HG02981 (cell line): ENCODE measurements at regions not wholly inside any gene's neighbourhood (a gene's known extent, or its start where the extent isn't known, plus 50 kb on each side); places are given as distances from the start of the nearest gene placed in this dataset.
"Not testable (repeated sequence)": the region's sequence is repeated elsewhere in the genome, so short reads cannot be mapped to it uniquely, and the experiment has no call there.

ENCODE experiments used
- ATAC-seq: cut with Tn5 transposase; IDR thresholded peaks from one replicate; pipeline ENCODE4 v1.9.1; 2021; ENCODE audit warnings: mild to moderate bottlenecking, moderate library complexity; ENCODE audit not compliant: unreplicated experiment

DNA sequence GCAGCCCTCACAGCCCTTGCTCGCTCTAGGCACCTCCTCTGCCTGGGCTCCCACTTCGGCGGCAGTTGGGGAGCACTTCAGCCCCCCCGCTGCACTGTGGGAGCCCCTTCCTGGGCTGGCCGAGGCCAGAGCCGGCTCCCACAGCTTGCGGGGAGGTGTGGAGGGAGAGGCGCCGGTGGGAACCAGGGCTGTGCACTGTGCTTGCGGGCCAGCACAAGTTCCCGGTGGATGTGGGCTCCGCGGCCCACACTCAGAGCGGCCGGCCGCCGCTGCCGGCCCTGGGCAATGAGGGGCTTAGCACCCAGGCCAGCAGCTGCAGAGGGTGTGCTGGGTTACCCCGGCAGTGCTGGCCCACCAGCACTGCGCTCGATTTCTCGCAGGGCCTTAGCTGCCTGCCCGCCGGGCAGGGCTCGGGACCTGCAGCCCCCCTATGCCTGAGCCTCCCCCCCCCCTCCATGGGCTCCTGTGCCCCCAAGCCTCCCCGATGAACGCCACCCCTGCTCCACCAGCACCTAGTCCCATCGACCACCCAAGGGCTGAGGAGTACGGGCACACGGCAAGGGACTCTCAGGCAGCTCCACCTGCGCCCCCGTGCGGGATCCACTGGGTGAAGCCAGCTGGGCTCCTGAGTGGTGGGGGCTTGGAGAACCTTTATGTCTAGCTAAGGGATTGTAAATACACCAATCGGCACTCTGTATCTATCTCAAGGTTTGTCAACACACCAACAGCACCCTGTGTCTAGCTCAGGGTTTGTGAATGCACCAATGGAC, 224.8 kb downstream of the ZNF608 start:
- ATAC-seq: no peak

DNA sequence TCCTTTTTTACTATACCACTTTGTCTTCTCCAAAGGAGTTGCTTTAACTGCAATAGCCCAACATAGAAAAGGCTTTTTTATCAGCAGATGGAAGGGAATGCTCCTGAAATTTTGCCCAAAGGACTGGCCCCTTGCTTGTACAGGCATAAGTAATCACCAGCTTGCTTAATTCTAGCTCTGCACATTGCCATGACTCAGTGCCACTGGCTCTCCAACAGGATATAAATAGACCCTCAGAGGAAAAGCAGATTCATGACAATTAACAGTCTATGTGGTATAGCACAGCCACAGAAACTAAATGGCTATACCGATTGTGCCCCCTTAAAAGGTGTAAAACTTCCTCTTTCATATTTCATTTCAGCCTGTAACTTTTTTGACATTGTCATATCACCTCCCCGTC, 227.0 kb downstream of the ZNF608 start:
- ATAC-seq: peak; percentile 69

DNA sequence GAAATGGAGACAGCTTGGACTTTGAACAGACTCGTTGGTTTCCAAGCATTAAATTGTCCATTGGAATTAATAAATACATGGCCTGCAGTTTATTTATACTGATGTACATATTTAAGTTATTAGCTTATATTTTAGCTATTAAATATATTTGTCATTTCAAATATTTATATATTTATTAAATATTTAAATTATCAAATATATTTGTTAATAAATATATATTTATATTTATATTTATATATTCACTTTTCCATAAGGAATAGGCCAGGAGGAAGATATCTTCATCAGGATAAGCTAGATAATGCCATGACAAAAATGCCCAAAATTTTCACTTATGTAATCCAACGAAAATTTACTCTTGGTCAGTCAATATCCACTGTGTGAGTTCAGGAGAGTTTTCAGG, 229.9 kb downstream of the ZNF608 start:
- ATAC-seq: no peak

DNA sequence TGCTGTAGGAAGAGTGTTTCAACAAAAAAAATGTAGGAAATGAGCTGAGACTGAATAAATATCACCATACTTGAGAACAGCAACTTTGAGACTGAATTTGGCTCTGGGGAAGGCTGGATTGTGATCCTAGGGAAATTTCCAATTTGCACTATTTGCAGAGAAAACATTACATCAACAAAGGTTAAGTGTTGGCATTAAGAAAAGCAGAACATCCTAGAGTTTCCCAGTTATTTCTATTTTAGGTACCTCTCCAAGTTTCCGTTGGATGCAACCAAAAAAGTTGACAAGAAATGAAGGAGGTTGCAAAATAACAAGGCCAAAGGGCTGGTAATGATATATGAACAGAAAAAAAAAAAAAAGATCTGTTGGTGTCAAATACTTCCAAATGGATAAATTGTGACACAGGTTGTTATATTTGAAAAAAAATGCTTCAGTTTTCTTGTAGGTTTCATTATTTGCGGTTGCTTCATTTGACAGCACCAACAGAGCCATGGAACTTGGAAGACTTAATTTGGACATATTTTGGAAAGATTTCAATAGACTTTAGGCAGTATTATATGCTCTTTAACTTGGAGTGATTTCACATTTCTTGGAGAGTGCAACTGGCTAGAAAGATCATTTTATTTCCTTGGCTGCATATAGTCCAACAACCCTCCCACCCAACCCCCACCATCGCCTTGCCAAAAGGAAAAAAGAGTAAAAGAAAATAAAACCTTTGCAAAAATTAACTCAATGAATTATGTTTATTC, 230.8 kb downstream of the ZNF608 start:
- no peak for ATAC-seq

DNA sequence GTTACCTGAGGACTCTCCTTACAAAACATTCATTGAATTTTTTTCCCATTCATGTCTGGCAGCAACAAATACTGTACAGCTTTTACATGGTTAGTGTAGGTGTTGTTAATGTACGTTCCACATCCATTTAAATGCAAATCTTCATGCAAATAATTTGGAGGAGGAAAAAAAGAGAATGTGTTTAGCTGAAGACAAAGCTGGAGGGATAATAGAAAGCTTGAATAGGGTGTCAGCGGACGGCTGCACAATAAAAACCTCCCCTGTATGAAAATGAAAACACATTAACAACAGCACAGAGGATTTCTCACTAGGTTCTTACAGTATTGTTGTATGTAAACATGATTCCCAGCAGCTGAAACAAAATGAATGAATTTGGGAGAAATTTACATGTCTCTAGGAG, 231.5 kb downstream of the ZNF608 start:
- no peak for ATAC-seq

DNA sequence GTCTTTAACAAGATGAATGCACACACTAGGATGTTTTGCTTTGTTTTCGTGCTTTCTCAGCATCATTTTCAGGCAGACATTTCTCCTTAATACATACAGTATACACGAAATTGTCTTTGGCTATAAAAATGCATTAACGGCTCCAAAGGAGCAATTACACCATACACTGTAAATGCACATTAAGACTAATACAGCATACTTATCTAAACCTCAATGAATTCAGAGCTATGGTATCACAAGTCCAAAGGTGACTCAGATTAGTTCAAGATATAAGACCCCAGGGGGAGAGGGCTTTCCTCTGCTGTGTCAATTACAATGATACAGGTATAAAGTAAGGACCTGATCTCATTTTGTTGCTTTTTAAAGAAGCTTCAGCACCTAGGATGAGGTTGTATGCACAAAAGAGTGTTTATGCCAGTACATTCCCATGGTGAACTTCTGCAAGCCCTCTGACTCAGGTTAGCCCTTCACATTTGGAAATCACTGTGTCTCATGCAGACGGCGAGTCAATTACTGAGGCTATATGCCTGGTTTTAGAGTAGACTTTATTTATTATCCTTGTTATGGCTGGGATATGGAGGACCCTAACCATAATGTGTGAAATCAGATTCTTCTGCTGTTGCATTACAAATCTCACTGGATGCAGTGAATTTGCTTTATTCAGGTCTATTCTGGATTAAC, 233.3 kb downstream of the ZNF608 start:
- ATAC-seq: no peak

DNA sequence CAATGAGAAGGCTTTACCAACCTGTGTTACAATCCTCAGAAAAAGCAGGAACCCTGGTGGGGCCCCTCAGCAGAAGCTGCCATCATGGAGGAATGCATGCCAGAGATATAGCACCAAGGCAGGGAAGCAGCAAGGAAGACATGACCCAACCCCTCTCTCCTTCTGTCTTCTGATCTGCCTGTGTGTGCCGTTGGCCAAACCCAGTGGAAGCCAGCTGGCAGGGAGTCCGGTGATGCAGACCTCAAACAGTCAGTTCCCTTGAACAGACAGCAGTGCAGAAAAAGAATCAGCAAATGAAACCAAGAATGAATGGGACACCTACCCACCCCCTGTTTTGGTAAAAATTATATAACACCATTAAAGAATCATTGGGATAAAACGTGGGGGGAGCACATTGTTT, 234.2 kb downstream of the ZNF608 start:
- ATAC-seq: no peak

DNA sequence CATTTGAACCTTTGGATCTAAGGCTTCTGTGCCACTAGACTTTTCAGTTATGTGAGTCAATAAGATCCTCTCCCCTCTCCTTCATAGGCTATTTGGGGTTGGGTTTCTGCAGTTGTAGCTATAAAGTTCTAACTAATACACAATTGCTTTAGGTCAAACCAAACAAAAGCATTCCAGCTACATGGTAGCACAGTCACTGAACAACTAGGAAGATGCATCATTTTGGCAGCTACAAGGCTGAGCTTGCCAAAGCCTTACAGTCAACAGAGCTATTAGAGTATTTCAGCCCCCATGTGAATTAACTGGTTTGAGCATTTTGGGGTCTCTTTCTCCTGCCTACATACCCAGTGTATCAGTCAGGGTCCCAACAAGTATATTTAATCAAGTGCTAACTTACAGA, 234.6 kb downstream of the ZNF608 start:
- ATAC-seq: no peak

DNA sequence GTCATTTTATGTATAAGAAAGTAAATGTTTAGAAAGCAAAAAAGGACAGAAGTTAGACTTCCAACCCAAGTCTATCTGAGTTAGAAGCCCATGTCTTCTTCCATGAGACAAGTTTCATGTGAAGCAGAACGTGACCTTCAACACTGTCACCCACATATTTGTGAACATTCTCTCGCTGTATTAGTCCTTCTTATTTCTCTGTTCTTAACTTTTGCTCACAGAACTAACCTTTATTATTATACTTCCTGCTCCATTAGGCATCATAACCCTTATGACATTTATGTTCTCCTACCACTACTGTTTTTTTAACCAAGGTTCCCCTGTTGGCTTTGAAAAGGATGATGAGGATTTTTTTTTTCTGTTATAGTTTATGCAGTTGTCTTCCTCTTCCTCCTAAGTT, 238.8 kb downstream of the ZNF608 start:
- no peak for ATAC-seq

DNA sequence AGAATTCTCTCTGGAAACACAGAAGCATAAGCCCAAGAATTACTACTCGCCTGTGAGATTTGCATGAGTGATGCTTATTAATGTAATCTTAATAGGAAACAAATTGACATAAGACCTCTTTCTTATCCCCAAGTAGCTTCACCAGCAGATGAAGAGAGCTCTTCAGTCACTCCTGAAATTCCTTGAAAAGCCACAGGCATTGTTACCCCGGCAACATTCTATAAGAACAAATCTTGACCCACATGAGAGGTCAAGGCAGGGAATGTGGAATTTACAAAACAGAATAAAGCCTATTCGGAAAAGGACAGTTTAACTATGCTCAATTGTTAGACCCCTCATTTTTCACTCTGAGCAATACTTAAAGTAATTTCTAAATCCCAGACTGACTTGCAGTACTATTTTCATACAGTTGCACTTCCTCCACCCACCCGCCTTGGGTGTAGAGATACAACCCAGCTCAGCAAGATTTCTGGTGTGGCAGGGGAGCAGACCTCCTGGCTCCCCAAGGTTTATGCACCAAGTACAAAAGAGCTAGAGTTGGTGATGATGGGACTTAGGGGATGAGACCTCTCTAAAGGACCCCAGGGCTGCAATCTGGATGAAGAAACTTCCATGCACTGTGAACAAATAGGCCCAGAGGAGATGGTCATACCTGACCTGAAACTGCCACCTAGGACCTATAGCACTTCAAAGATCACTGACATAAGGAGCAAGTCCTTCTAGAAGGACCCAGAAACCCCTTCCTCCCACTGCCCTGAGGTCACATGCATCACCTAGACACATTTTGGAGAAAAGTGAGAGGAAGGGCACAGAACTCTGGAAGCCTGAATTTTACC, 242.1 kb downstream of the ZNF608 start:
- peak; percentile 73 for ATAC-seq

DNA sequence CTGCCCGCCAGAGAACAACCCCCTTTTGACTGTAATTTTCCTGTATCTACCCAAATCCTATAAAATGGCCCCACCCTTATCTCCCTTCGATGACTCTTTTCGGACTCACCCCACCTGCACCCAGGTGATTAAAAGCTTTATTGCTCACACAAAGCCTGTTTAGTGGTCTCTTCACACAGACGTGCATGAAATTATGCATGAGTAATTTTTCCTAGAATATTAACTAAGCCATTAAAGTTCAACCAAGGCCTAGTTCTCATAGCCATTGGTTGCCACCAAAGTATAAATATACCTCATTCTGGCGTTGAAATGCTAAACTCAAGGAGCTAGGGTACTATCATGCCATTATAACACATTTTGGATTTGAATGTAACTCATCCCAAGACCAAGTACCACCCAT, 243.9 kb downstream of the ZNF608 start:
- no peak for ATAC-seq

DNA sequence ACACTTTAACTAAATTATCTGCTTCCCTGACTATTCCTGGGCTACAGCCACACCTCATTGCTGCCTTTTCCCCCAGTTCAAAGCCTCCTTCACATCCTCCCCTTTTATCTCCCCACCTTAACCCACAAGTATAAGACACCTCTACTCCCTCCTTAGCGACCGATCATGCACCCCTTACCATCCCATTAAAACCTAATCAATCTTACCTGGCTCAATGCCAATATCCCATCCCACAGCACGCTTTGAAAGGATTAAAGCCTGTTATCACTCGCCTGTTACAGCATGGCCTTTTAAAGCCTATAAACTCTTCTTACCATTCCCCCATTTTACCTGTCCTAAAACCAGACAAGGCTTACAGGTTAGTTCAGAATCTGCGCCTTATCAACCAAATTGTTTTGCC, 246.6 kb downstream of the ZNF608 start:
- ATAC-seq: not testable (repeated sequence)

DNA sequence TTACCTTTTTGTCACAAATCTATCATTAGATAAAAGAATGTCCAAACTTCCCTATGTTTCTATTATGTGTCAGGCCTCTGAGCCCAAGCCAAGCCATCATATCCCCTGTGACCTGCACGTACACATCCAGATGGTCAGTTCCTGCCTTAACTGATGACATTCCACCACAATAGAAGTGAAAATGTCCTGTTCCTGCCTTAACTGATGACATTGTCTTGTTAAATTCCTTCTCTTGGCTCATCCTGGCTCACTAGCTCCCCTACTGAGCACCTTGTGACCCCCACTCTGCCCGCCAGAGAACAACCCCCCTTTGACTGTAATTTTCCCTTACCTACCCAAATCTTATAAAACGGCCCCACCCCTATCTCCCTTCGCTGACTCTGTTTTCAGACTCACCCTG, 249.5 kb downstream of the ZNF608 start:
- not testable (repeated sequence) for ATAC-seq

DNA sequence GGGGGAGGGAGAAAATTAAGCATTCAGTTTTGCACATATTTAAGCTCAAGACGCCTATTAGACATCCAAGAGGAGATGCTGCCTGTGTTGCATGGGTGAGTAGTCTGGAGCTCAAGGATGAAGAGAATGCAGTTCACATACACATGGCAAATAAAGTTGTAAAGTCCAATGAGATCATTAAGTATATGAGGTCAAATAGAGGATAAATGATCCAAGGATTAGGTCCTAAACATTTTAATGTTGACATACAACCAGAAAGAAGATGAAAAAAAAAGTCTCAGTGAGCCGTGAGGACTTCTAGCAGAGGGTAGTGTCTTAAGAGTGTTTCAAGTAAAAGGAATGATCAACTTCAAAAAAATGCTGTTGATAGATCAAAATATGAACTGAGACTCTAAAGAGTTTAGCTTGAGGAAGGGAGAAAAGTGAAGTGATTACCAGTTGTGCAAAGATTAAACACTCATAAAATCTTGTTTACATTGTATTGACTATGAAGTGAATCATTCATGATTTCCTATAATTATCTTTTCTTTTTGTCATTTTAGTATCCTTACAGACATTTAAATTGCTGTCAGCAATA, 251.8 kb downstream of the ZNF608 start:
- no peak for ATAC-seq

DNA sequence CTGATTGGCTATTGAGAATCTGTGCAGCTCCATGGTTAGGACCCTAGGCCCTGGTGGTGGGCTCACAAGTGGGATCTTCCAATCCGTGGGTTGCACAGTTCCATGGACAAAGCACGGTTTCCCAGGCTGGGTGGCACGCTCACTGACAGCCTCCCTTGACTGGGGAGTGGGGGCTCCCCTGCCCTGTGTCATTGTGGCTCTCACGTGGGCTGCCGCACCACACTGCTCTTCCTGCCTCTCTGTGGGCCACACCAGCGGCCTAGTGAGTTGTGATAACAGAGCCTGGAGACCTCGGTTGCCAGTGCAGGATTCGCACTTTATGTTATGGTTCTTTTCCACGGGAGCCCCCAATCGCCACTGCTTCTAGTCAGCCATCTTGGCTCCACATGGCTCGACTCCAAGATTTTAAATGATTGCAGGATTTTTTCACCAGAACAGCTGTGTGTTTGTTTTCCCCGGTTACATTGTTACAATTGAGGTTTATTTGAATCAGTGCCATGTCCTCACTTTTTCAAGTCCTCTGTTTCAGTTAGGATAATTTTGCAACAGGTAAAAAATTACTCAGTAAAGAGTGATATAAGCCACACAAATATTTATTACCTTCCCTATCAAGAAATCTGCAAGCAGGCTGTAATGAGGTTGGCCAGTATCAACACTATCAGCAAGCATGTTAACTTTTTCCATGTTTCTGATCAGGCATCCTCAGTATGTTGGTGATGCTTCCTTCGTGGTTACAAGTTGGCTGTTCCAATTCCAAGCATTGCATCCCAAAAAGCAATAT, 253.8 kb downstream of the ZNF608 start:
- ATAC-seq: no peak

DNA sequence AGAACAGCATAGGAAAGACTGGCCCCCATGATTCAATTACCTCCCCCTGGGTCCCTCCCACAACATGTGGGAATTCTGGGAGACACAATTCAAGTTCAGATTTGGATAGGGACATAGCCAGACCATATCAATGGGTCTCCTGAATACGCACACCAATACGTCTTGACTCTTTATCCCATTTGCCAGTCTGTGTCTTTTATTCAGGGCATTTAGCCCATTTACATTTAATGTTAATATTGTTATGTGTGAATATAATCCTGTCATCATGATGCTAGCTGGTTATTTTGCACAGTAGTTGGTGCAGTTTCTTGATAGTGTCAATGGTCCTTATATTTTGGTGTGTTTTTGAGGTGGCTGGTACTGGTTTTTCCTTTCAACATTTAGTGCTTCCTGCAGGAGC, 256.1 kb downstream of the ZNF608 start:
- not testable (repeated sequence) for ATAC-seq

DNA sequence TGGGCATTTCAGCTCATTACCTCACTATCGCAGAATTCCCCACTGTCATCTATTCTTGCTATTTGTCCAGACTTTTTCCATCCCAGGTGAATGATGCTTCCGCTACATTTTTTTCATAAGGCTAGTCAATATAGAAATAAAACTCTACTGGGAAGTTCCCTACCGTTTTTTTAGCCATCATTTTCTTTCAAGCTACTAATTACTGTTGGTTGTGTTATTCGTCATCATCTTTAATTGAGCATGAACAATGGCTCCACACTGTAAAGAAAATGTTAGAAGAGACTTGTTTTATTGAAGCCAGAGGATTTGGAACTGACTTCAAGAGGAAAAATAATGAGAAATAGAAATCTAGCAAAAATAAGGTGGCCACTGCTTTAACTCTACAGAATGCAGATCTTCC, 265.0 kb downstream of the ZNF608 start:
- ATAC-seq: no peak

DNA sequence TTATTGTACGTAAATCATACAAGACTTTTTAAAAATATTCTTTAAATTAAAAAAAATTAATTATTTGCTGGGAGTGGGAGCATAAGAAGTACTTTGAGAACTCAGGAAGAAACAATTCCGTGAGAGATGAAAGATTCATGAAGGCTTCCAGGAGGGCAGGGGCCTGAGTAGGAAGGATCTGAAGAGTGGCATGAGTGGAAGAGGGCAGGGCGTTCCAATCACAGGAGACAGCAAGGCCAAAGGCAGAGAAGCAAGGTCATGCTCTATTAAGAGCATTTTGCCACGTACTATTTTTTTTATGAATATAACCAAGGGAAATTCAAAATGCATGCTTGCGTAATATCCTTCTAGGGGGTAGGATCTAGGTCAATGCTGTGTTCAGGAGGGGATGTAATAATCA, 265.5 kb downstream of the ZNF608 start:
- no peak for ATAC-seq

DNA sequence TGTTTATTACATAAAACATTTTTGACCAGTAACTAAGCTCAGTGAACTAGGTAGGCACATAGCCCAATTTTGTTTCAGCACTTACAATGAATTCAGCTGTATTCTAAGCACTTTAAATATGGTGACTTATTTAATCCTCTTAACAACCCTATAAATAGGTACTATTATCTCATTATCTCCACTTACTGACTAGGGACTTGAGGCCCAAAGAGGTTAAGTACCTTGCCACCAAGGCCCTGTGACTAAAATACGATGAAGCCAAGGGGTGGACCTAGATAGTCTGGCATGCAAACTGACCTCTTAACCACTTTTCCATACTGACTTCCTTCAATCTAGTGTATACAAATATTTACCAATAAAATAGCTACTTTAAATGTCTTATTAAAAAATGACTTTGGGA, 266.4 kb downstream of the ZNF608 start:
- no peak for ATAC-seq

DNA sequence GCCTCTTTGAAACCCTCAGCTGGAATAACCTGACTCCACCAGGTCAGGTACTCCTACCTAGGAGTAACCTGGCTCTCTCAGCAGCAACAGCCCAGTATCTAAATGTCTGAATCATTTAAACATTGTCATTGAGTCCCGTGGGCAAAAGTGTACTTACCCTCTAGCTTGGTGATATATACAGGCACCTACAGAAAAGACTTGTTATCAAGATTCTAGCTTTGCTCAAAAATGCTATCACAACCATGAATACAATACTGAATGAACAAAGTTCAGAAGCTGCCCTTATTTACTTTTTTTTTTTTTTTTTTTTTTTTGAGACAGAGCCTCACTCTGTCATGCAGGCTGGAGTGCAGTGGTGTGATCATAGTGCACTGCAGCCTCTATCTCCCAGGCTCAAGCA, 268.2 kb downstream of the ZNF608 start:
- ATAC-seq: no peak
